Thyroid gland (tissue), 4 donors: ENCODE measurements at regions not wholly inside any gene's neighbourhood (a gene's known extent, or its start where the extent isn't known, plus 50 kb on each side); places are given as distances from the start of the nearest gene placed in this dataset.
A peak's percentile ranks its signal among the peaks of the same experiment; 100 is the strongest.

Source experiments
- DNase-seq, 2 donors: peaks; one replicate each; pipeline ENCODE4 v3.0.0-alpha.2; 2019
- H3K27ac ChIP-seq, 3 donors: fragments of 200-600 bp; sonication (generic); 1 replicate in 2 of 3; 2 replicates in 1 of 3; pipeline ENCODE4 v1.5.1; 2016 to 2019; ENCODE audit warnings: mild to moderate bottlenecking in 1 of 3, moderate library complexity in 1 of 3
- H3K27me3 ChIP-seq: fragments of 200-600 bp; sonication (generic); one replicate; pipeline ENCODE4 v1.5.1; 2019
- H3K36me3 ChIP-seq, 2 donors: fragments of 200-600 bp; sonication (generic); one replicate each; pipeline ENCODE4 v1.5.1; 2016 to 2019
- H3K4me1 ChIP-seq, 2 donors: fragments of 200-600 bp; sonication (generic); one replicate each; pipeline ENCODE4 v1.5.1; 2017 to 2019
- H3K4me3 ChIP-seq, 3 donors: fragments of 200-600 bp; sonication (generic); replicated peaks in 1 of 3; 1 replicate in 2 of 3; 2 replicates in 1 of 3; pipeline ENCODE4 v1.5.1; 2016; ENCODE audit warnings: mild to moderate bottlenecking in 1 of 3
- H3K9me3 ChIP-seq: fragments of 200-600 bp; sonication (generic); one replicate; pipeline ENCODE4 v1.5.1; 2017
- CTCF ChIP-seq, 6 experiments: fragments of 200-600 bp in 3 of 6; fragments of 450-650 bp in 3 of 6; sonication (generic) in 3 of 6; IDR thresholded peaks; one replicate each; pipeline ENCODE4 v1.5.1; 2016 to 2019; ENCODE audit warnings: antibody characterized with exemption in 6 of 6, mild to moderate bottlenecking in 2 of 6, inconsistent platforms in 1 of 6, moderate library complexity in 1 of 6
- POLR2A ChIP-seq, 2 donors: fragments of 450-650 bp; IDR thresholded peaks; one replicate each; pipeline ENCODE4 v1.6.1; 2017; ENCODE audit warnings: antibody characterized with exemption in 2 of 2, mild to moderate bottlenecking in 2 of 2, moderate library complexity in 1 of 2
- WGBS, 2 donors: methylation state at CpG; one replicate each; pipeline ENCODE4 v1.1.5; 2017; 5-methylcytosine and 5-hydroxymethylcytosine counted together
- intact Hi-C: fragments of 100-400 bp; cut with DNase I; formaldehyde crosslinking; loops from one replicate; pipeline ENCODE4 v1.15.1; 2023

GRCh38 chr12:46518729-46519128 lies 146.2 kb upstream of the SLC38A2 start:
- H3K27me3 ChIP-seq = no peaks in the 10 kb centered on the region
- intact Hi-C loops = no loop called here
- H3K4me3 ChIP-seq = no peak overlapping the region
- no peak for TF ChIP-seq CTCF (IDR thresholded peaks at IDR 0.05)
- no peak for TF ChIP-seq POLR2A (IDR thresholded peaks at IDR 0.05)
- H3K36me3 ChIP-seq = no peaks in the 10 kb centered on the region
- WGBS, 2 donors = 81 to 89% methylated on average over 3 of the region's 3 CpGs
- peak overlapping the region in 1 of 3 donors; percentile 34 for H3K27ac ChIP-seq
- H3K9me3 ChIP-seq = no peaks in the 10 kb centered on the region
- peaks cover 0 to 15% of the 10 kb centered on the region in 2 donors for H3K4me1 ChIP-seq
- no peak for DNase-seq

- Histone ChIP-seq H3K36me3 (no peaks in the 10 kb centered on the region), H3K4me1 (peaks cover 0 to 15% of the 10 kb centered on the region in 2 donors), H3K27ac (peak overlapping the region in 1 of 3 donors; percentile 34), H3K9me3 (no peaks in the 10 kb centered on the region), H3K4me3 (no peak overlapping the region), H3K27me3 (no peaks in the 10 kb centered on the region)
- intact Hi-C loops = no loop called here
- TF ChIP-seq CTCF (IDR thresholded peaks at IDR 0.05) (no peak), POLR2A (IDR thresholded peaks at IDR 0.05) (no peak)
- DNase-seq = no peak
Observed at GRCh38 chr12:46518169-46518568, 145.6 kb upstream of the SLC38A2 start.

- TF ChIP-seq POLR2A (IDR thresholded peaks at IDR 0.05) = no peak
- no peak for TF ChIP-seq CTCF (IDR thresholded peaks at IDR 0.05)
- intact Hi-C loops = no loop called here
- Histone ChIP-seq H3K36me3 (no peaks in the 10 kb centered on the region), H3K27me3 (no peaks in the 10 kb centered on the region), H3K4me3 (no peak overlapping the region), H3K4me1 (peaks cover 0 to 15% of the 10 kb centered on the region in 2 donors), H3K27ac (no peak overlapping the region), H3K9me3 (no peaks in the 10 kb centered on the region)
- WGBS, 2 donors = 82 to 89% methylated on average over 1 of the region's 1 CpG
- no peak for DNase-seq
Observed at GRCh38 chr12:46517579-46517962, 145.0 kb upstream of the SLC38A2 start.

GRCh38 chr12:46516933-46517578 lies 144.5 kb upstream of the SLC38A2 start:
- Histone ChIP-seq H3K27ac (no peak overlapping the region), H3K4me1 (peaks cover 0 to 15% of the 10 kb centered on the region in 2 donors), H3K36me3 (no peaks in the 10 kb centered on the region), H3K27me3 (no peaks in the 10 kb centered on the region), H3K4me3 (no peak overlapping the region), H3K9me3 (no peaks in the 10 kb centered on the region)
- intact Hi-C loops = no loop called here
- 74 to 81% methylated on average over 6 of the region's 6 CpGs for WGBS, 2 donors
- TF ChIP-seq CTCF (IDR thresholded peaks at IDR 0.05) = no peak
- no peak for TF ChIP-seq POLR2A (IDR thresholded peaks at IDR 0.05)
- DNase-seq = no peak

- H3K27me3 ChIP-seq = no peaks in the 10 kb centered on the region
- no peak for TF ChIP-seq CTCF (IDR thresholded peaks at IDR 0.05)
- no peak for TF ChIP-seq POLR2A (IDR thresholded peaks at IDR 0.05)
- H3K9me3 ChIP-seq = no peaks in the 10 kb centered on the region
- H3K27ac ChIP-seq = no peak overlapping the region
- intact Hi-C loops = no loop called here
- no peak overlapping the region for H3K4me3 ChIP-seq
- DNase-seq = peak; percentile 16 to 36
- H3K36me3 ChIP-seq = no peaks in the 10 kb centered on the region
- 57 to 79% methylated on average over 4 to 5 of the region's 5 CpGs for WGBS, 2 donors
- H3K4me1 ChIP-seq = peaks cover 0 to 15% of the 10 kb centered on the region in 2 donors
Observed at GRCh38 chr12:46516238-46516932, 143.8 kb upstream of the SLC38A2 start.
